Large intestine (tissue), 3 donors: ENCODE measurements at regions not wholly inside any gene's neighbourhood (a gene's known extent, or its start where the extent isn't known, plus 50 kb on each side); places are given as distances from the start of the nearest gene placed in this dataset.
"Not testable (repeated sequence)": the region's sequence is repeated elsewhere in the genome, so short reads cannot be mapped to it uniquely, and the experiment has no call there.

Experiments used
- DNase-seq, 2 donors: peaks; one replicate each; pipeline versions ENCODE4 v3.0.0 to v3.0.0-alpha.2; 2013
- H3K27ac ChIP-seq: one replicate; pipeline ENCODE4 v1.5.1; 2013; ENCODE audit warnings: low read length
- H3K27me3 ChIP-seq: 2 replicates; pipeline ENCODE4 v1.6.1; 2013; ENCODE audit warnings: low read length; ENCODE audit not compliant: control insufficient read depth, insufficient read depth
- H3K36me3 ChIP-seq: 2 replicates; pipeline ENCODE4 v1.6.1; 2013; ENCODE audit warnings: low read length; ENCODE audit not compliant: control insufficient read depth, insufficient read depth
- H3K4me1 ChIP-seq: one replicate; pipeline ENCODE4 v1.6.1; 2013; ENCODE audit warnings: low read length; ENCODE audit not compliant: control insufficient read depth, insufficient read depth
- H3K4me3 ChIP-seq: one replicate; pipeline ENCODE4 v1.5.1; 2013; ENCODE audit warnings: low read length
- H3K9me3 ChIP-seq: one replicate; pipeline ENCODE4 v1.6.1; 2013; ENCODE audit warnings: mild to moderate bottlenecking, low read depth, low read length, moderate library complexity; ENCODE audit not compliant: control insufficient read depth
- WGBS: methylation state at CpG from one replicate; pipeline ENCODE4 v1.1.5; 2013; ENCODE audit warnings: low lambda C conversion rate; ENCODE audit not compliant: insufficient coverage; 5-methylcytosine and 5-hydroxymethylcytosine counted together

DNA sequence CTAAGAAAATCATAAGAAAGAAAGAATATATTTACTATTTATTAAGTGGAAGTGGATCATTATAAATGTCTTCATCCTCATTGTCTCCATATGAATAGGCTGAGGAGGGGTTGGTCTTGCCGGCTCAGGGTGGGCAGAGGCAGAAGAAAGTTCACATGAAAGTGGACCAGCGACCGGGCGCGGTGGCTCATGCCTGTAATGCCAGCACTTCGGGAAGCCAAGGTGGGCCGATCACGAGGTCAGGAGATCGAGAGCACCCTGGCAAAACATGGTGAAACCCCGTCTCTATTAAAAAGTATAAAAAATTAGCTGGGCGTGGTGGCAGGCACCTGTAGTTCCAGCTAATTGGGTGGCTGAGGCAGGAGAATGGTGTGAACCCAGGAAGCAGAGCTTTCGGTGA is 1145.4 kb downstream of the STIM2 start:
- WGBS = 100% methylated on average over 1 of the region's 12 CpGs
- H3K4me3 ChIP-seq = no peak overlapping the region
- H3K4me1 ChIP-seq = no peaks in the 10 kb centered on the region
- no peak overlapping the region for H3K27ac ChIP-seq
- no peaks in the 10 kb centered on the region for H3K9me3 ChIP-seq
- no peaks in the 10 kb centered on the region for H3K36me3 ChIP-seq
- DNase-seq = no peak
- H3K27me3 ChIP-seq = no peaks in the 10 kb centered on the region

DNA sequence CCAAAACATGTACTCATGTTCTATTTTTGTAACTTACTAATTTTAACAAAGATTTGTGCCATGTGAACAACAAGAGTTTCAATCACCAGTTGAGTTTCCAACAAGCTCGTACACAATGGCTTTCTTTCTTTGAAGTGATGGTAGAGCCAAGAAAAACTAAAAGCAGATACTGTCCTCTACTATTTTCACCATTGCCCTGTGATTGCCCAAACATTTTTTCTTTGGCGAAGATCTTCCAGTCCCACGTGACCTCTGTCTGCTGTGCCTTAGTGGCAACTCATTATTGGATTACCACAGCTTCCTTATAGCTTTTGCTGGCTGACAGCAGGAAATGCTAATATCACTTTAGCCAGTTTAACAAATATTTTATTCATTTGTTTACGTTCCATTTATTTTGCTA is 1147.1 kb downstream of the STIM2 start:
- no peaks in the 10 kb centered on the region for H3K27me3 ChIP-seq
- DNase-seq = no peak
- no peak overlapping the region for H3K27ac ChIP-seq
- H3K9me3 ChIP-seq = no peaks in the 10 kb centered on the region
- WGBS = 79% methylated on average over 1 of the region's 4 CpGs
- H3K4me3 ChIP-seq = no peak overlapping the region
- no peaks in the 10 kb centered on the region for H3K4me1 ChIP-seq
- H3K36me3 ChIP-seq = no peaks in the 10 kb centered on the region

DNA sequence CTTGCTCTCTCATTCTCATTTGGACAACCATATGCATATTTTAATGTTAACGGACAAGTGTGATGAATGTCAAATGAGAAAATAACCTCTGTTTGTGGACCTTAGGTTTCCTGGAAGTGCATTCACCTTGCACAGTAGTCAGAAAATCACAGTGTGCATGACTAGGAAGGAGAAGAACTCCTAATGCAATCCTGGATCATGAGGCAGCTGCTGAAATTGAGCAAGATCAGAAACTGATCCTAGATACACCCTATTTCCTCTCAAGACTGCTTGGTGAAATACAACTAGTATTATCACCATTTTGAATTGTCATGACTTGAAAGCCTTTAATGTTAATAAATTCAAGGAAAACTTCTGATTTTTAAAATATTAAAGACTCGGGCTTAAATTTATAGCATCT is 1148.9 kb downstream of the STIM2 start:
- Histone ChIP-seq H3K27ac (no peak overlapping the region), H3K4me1 (no peaks in the 10 kb centered on the region), H3K4me3 (no peak overlapping the region), H3K27me3 (no peaks in the 10 kb centered on the region), H3K9me3 (peaks cover 3% of the 10 kb centered on the region), H3K36me3 (no peaks in the 10 kb centered on the region)
- no peak for DNase-seq
- 100% methylated on average over 1 of the region's 2 CpGs for WGBS

DNA sequence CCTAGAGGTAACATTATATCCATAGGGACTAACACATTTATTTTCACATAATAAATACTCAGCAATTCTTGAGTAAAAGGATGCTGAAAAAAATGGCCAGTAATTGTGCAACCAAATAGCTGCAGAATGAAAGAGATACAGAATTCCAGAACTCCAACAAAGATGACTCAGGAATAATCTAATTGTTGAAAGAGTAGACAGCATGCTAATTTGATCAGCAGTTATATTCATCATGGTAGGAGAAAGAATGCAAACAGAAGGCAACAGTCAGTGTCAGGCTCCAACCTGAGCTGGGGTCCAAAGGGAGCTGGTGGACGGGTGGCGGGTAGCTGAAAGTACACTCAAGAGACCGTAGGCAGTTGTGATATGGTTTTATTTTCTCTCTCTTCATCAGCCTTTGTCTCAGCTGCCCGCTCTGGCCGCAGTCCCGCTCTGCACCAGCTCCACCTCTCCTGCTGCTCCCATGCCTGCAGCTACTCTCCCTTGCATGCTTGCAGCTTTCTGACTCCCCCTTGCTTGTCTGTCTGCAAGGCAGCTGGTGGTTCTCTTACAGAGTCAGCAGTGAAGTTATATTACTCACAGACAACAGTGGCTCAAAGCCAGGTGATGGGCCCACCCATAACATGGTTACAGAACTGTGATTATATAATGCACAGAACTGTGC is 1150.1 kb downstream of the STIM2 start:
- Histone ChIP-seq H3K9me3 (peaks cover 3% of the 10 kb centered on the region), H3K27ac (no peak overlapping the region), H3K4me3 (no peak overlapping the region), H3K36me3 (no peaks in the 10 kb centered on the region), H3K4me1 (no peaks in the 10 kb centered on the region), H3K27me3 (no peaks in the 10 kb centered on the region)
- WGBS = 100% methylated on average over 3 of the region's 6 CpGs
- DNase-seq = peak in 1 of 2 donors; percentile 2

DNA sequence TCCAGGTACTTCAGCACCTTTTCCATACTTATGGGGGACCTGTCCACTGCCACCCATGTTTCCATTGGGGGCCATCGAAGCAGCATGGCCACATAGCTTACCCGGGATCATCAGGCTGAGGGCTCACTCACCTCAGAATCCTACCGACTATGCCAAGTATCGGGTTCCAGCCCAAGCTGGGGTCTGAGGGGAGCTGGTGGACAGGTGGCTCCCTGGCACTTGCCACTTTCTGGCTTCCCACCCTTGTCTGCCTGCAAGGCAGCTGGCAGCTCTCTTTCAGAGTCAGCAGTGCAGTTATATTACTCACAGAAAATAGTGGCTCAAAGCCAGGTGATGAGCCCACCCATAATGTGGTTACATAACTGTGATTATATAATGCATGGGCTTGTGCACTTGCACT is 1153.8 kb downstream of the STIM2 start:
- no peaks in the 10 kb centered on the region for H3K36me3 ChIP-seq
- no peak for DNase-seq
- H3K4me3 ChIP-seq = no peak overlapping the region
- no CpG with 5 or more reads among the region's 4 CpGs for WGBS
- peaks cover 3% of the 10 kb centered on the region for H3K9me3 ChIP-seq
- no peaks in the 10 kb centered on the region for H3K4me1 ChIP-seq
- no peaks in the 10 kb centered on the region for H3K27me3 ChIP-seq
- no peak overlapping the region for H3K27ac ChIP-seq

DNA sequence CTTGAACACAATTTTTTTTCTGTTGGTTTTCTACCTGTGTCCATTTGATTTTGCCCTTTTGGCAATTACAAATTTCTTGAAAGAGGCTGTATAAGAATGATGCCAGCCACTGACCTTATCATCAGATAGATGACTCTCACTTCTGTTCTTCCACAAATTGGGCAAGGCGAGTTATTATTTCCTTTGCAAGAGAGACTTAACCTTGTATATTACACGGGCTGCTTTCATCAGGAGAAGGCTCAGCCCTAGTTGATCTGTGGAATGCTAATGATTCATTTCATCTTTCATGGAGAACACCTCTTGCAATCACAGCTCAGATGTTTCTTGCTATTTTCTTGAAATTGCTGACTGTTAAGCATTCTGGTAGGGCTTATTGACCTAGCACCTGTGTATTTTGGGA is 1155.4 kb downstream of the STIM2 start:
- Histone ChIP-seq H3K27ac (no peak overlapping the region), H3K27me3 (no peaks in the 10 kb centered on the region), H3K4me1 (no peaks in the 10 kb centered on the region), H3K36me3 (no peaks in the 10 kb centered on the region), H3K4me3 (no peak overlapping the region), H3K9me3 (peaks cover 3% of the 10 kb centered on the region)
- no CpG with 5 or more reads among the region's 2 CpGs for WGBS
- DNase-seq = no peak

DNA sequence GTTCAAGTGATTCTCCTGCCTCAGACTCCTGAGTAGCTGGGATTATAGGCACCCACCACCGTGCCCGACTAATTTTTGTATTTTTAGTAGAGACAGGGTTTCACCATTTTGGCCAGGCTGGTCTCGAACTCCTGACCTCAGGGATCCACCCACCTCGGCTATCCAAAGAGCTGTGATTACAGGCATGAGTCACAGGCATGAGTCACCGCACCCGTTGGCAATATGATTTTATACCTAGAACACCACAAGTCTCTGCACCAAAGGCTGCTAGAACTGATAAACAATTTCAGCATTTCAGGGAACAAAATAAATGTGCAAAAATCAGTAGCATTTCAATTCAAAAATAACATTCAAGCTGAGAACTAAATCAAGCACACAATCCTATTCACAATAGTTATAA is 1177.6 kb downstream of the STIM2 start:
- not testable (repeated sequence) for H3K4me3 ChIP-seq, H3K36me3 ChIP-seq, H3K4me1 ChIP-seq, DNase-seq, H3K9me3 ChIP-seq, H3K27ac ChIP-seq, H3K27me3 ChIP-seq
- WGBS = no CpG with 5 or more reads among the region's 6 CpGs

DNA sequence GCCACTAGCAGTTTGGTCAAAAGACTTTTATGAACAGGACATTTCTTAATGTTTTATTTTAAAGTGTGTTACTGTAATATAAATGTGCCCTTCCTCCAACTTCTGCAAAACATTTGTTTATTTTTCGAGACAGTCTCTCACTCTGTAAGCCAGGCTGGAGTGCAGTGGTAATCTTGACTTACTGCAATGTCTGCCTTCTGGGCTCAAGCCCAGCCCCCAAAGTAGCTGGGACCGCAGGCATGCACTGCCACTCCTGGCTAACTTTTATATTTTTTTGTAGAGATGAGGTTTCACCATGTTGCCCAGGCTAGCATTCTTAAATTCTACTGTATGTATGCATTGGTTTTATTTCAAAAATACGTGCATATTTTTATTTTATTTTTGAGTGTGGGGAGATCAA is 1201.9 kb downstream of the STIM2 start:
- no peaks in the 10 kb centered on the region for H3K27me3 ChIP-seq
- H3K4me3 ChIP-seq = no peak overlapping the region
- DNase-seq = no peak
- H3K36me3 ChIP-seq = no peaks in the 10 kb centered on the region
- WGBS = 29% methylated on average over 1 of the region's 3 CpGs
- no peaks in the 10 kb centered on the region for H3K4me1 ChIP-seq
- no peak overlapping the region for H3K27ac ChIP-seq
- H3K9me3 ChIP-seq = no peaks in the 10 kb centered on the region

DNA sequence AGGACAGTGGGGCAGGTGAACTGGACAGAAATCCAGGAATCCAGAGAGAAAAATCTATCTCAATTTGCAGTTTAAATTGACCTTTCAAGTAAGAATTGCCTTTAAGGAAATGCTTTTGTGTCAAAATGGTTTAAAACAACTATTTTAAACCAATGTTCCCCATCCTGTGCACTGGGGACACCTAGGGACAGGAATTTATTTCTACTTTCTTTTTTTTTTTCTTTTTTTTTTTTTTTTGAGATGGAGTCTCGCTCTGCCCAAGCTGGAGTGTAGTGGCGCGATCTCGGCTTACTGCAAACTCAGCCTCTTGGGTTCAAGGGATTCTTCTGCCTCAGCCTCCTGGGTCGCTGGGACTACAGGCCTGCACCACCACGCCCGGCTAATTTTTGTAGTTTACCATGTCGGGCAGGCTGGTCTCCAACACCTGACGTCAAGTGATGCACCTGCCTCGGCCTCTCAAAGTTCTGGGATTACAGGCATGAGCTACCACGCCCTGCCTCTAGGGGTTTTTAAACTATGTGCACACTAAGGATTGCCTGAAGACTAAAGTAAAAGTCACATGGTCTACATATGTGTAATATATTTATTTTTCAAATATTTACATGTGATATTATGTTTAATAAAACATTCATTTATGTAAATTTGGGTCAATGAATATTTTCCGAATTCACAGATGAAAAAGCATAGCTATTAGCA is 1213.4 kb downstream of the STIM2 start:
- Histone ChIP-seq H3K36me3 (no peaks in the 10 kb centered on the region), H3K27me3 (no peaks in the 10 kb centered on the region), H3K4me1 (no peaks in the 10 kb centered on the region), H3K27ac (no peak overlapping the region), H3K9me3 (no peaks in the 10 kb centered on the region), H3K4me3 (no peak overlapping the region)
- 100% methylated on average over 1 of the region's 12 CpGs for WGBS
- DNase-seq = no peak

DNA sequence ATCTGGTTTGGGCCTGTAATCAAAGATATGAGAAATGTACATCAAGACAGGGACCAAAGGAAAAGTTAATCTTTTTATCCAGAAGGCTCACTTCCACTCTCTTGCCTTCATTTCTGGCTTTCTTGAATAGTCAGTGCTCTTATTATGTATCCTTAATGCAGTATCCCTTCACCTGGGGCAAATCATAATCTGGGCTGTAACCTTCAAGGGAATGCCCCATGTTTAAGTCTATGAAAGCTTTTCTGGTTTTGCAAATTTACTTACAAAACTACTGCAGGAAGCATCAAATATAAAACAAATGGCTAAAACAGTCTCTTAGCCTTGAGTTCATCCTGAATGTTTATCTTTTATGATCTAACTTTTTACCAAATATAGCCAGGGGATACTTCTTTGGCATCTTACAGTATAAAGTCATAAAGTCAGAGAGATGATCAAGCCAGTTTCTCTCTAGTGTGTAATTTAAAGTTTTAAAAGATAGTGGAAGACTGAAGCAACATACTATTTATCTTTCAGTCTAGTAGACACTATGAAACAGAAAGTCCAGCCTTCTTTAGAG is 1214.8 kb downstream of the STIM2 start:
- H3K4me3 ChIP-seq = no peak overlapping the region
- no peaks in the 10 kb centered on the region for H3K27me3 ChIP-seq
- H3K36me3 ChIP-seq = no peaks in the 10 kb centered on the region
- H3K4me1 ChIP-seq = no peaks in the 10 kb centered on the region
- no peaks in the 10 kb centered on the region for H3K9me3 ChIP-seq
- no peak for DNase-seq
- H3K27ac ChIP-seq = no peak overlapping the region

DNA sequence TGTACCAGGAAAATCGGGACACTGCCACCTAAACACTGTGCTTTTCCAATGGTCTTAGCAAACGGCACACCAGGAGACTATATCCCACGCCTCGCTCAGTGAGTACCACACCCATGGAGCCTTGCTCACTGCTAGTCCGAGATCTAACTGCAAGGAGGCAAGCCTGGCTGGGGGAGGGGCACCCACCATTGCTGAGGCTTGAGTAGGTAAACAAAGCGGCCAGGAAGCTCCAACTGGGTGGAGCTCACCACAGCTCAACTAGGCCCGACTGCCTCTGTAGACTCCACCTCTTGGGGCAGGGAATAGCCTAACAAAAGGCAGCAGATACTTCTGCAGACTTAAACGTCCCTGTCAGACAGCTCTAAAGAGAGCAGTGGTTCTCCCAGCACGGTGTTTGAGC is 1216.6 kb downstream of the STIM2 start:
- H3K4me1 ChIP-seq, H3K27ac ChIP-seq, H3K4me3 ChIP-seq, DNase-seq, H3K27me3 ChIP-seq, H3K36me3 ChIP-seq, H3K9me3 ChIP-seq: not testable (repeated sequence)
- WGBS = no CpG with 5 or more reads among the region's 9 CpGs
